ENCODE measurements at regions not wholly inside any gene's neighbourhood (a gene's known extent, or its start where the extent isn't known, plus 50 kb on each side); places are given as distances from the start of the nearest gene placed in this dataset.

DNA sequence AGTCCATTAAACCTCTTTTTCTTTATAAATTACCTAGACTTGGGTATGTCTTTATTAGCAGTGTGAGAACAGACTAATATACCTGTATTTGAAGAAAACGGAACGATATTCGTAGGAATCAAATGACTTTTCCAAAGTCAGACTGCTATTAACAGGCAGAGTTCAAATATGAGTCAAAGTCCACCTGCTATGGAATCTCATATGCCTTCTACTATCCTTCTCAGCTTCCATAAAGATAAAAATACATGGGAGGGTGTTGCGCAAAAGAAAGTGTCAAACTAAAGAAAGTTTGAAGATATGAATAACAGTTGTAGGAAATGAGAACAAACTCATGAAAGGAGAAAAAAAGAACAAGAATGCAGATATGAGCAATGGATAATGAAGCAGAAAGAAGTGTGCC lies 704.6 kb downstream of the EFNB2 start:
- TF ChIP-seq, protein P1, sequence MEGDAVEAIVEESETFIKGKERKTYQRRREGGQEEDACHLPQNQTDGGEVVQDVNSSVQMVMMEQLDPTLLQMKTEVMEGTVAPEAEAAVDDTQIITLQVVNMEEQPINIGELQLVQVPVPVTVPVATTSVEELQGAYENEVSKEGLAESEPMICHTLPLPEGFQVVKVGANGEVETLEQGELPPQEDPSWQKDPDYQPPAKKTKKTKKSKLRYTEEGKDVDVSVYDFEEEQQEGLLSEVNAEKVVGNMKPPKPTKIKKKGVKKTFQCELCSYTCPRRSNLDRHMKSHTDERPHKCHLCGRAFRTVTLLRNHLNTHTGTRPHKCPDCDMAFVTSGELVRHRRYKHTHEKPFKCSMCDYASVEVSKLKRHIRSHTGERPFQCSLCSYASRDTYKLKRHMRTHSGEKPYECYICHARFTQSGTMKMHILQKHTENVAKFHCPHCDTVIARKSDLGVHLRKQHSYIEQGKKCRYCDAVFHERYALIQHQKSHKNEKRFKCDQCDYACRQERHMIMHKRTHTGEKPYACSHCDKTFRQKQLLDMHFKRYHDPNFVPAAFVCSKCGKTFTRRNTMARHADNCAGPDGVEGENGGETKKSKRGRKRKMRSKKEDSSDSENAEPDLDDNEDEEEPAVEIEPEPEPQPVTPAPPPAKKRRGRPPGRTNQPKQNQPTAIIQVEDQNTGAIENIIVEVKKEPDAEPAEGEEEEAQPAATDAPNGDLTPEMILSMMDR (IDR thresholded peaks at IDR 0.05): no peak
- TF ChIP-seq POLR2A (IDR thresholded peaks at IDR 0.05; ENCODE audit: low read depth): no peak

Data from esophagus muscularis mucosa (tissue), 3 donors.